Kasumi-1 (cell line): ENCODE measurements at regions not wholly inside any gene's neighbourhood (a gene's known extent, or its start where the extent isn't known, plus 50 kb on each side); places are given as distances from the start of the nearest gene placed in this dataset.

Experiments used
- DNase-seq, 2 experiments: peaks; one replicate each; lab custom pipeline; 2025; lab: John Stamatoyannopoulos, UW

- DNase-seq = peak in 1 of 2 experiments; percentile 3
These were observed 426.4 kb downstream of the PDGFC start for GRCh38 chr4:156545003-156545785.

- DNase-seq = no peak
These were observed 432.2 kb downstream of the PDGFC start for GRCh38 chr4:156539376-156539775.

- DNase-seq = no peak
These were observed 432.8 kb downstream of the PDGFC start for GRCh38 chr4:156538651-156539257.

- DNase-seq = no peak
These were observed 433.4 kb downstream of the PDGFC start for GRCh38 chr4:156538210-156538609.

GRCh38 chr4:156537286-156537685 is 434.3 kb downstream of the PDGFC start:
- no peak for DNase-seq

GRCh38 chr4:156536661-156537060 is 434.9 kb downstream of the PDGFC start:
- DNase-seq = no peak

- no peak for DNase-seq
These were observed 437.4 kb downstream of the PDGFC start for GRCh38 chr4:156534205-156534604.

GRCh38 chr4:156528216-156528615 is 443.4 kb downstream of the PDGFC start:
- no peak for DNase-seq

- DNase-seq = no peak
These were observed 444.2 kb downstream of the PDGFC start for GRCh38 chr4:156527237-156527993.

- no peak for DNase-seq
These were observed 447.6 kb downstream of the PDGFC start for GRCh38 chr4:156523991-156524390.

- DNase-seq = no peak
These were observed 448.1 kb downstream of the PDGFC start for GRCh38 chr4:156523492-156523891.

GRCh38 chr4:156521631-156522030 is 450.0 kb downstream of the PDGFC start:
- DNase-seq = no peak

- no peak for DNase-seq
These were observed 453.6 kb downstream of the PDGFC start for GRCh38 chr4:156517956-156518355.

- DNase-seq = no peak
These were observed 454.1 kb downstream of the PDGFC start for GRCh38 chr4:156517546-156517945.

GRCh38 chr4:156516698-156517097 is 454.9 kb downstream of the PDGFC start:
- DNase-seq = no peak

- peak; percentile 44 to 80 for DNase-seq
These were observed 456.3 kb downstream of the PDGFC start for GRCh38 chr4:156515295-156515694.

GRCh38 chr4:156512622-156513021 is 459.0 kb downstream of the PDGFC start:
- DNase-seq = peak in 1 of 2 experiments; percentile 9

GRCh38 chr4:156509921-156510320 is 461.7 kb downstream of the PDGFC start:
- DNase-seq = peak; percentile 25 to 45

- DNase-seq = peak; percentile 89 to 90
These were observed 466.2 kb downstream of the PDGFC start for GRCh38 chr4:156505341-156505955.

GRCh38 chr4:156503119-156503518 is 468.5 kb downstream of the PDGFC start:
- no peak for DNase-seq

GRCh38 chr4:156501962-156502361 is 469.6 kb downstream of the PDGFC start:
- DNase-seq = no peak

- DNase-seq = no peak
These were observed 471.9 kb downstream of the PDGFC start for GRCh38 chr4:156499684-156500083.
